HEK293 (cell line): ENCODE measurements at regions not wholly inside any gene's neighbourhood (a gene's known extent, or its start where the extent isn't known, plus 50 kb on each side); places are given as distances from the start of the nearest gene placed in this dataset.

Experiments used
- ZBTB7A ChIP-seq: fragments of 450-650 bp; formaldehyde crosslinking; IDR thresholded peaks from 2 replicates; pipeline ENCODE4 v1.5.1; 2016; ENCODE audit warnings: low read depth, missing biosample characterization, missing genetic modification characterization
- TF ChIP-seq, protein P1 (sequence below): fragments of 450-650 bp; formaldehyde crosslinking; IDR thresholded peaks from 2 replicates; pipeline ENCODE4 v1.5.1; 2016; ENCODE audit warnings: missing biosample characterization, missing genetic modification characterization

DNA sequence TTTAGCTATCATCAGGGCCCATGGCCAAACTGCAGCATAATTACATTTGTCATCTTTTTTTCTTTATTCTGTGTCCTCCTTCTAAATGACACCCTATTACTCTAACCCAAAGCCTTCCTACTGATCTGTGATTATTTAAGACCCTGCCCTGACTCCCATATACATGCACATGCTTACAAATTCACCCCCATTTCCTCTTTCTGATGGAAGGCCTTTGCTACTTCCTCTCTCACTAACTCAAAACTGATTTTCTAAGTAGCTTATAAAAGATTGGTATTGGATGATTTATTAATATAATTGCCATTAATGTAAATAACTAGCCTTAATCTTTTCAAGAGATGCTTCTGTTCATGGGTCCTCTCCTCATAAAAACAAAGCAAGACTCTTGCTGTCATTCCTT is 179.2 kb downstream of the EDEM1 start:
- no peak for TF ChIP-seq ZBTB7A (tag by site-specific recombination)
- TF ChIP-seq, protein P1, sequence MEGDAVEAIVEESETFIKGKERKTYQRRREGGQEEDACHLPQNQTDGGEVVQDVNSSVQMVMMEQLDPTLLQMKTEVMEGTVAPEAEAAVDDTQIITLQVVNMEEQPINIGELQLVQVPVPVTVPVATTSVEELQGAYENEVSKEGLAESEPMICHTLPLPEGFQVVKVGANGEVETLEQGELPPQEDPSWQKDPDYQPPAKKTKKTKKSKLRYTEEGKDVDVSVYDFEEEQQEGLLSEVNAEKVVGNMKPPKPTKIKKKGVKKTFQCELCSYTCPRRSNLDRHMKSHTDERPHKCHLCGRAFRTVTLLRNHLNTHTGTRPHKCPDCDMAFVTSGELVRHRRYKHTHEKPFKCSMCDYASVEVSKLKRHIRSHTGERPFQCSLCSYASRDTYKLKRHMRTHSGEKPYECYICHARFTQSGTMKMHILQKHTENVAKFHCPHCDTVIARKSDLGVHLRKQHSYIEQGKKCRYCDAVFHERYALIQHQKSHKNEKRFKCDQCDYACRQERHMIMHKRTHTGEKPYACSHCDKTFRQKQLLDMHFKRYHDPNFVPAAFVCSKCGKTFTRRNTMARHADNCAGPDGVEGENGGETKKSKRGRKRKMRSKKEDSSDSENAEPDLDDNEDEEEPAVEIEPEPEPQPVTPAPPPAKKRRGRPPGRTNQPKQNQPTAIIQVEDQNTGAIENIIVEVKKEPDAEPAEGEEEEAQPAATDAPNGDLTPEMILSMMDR = no peak
